Body of pancreas (tissue), 4 donors: ENCODE measurements at regions not wholly inside any gene's neighbourhood (a gene's known extent, or its start where the extent isn't known, plus 50 kb on each side); places are given as distances from the start of the nearest gene placed in this dataset.

Experiments
- ATAC-seq: fragments of 150-250 bp; one replicate; pipeline ENCODE4 v1.9.1; 2016
- DNase-seq, 4 donors: peaks; one replicate each; pipeline ENCODE4 v3.0.0-alpha.2; 2019
- H3K27ac ChIP-seq, 4 donors: fragments of 200-600 bp; sonication (generic); 1 replicate in 3 of 4; 2 replicates in 1 of 4; pipeline versions ENCODE4 v1.5.1 to v1.6.1; 2016 to 2019; ENCODE audit warnings: mild to moderate bottlenecking in 1 of 4, mixed read lengths in 1 of 4, moderate library complexity in 1 of 4
- H3K27me3 ChIP-seq, 2 donors: fragments of 200-600 bp; sonication (generic); one replicate each; pipeline ENCODE4 v1.6.0; 2016; ENCODE audit warnings: mild to moderate bottlenecking in 1 of 2
- H3K36me3 ChIP-seq, 2 donors: fragments of 200-600 bp; sonication (generic); replicated peaks in 1 of 2; 2 replicates each; pipeline ENCODE4 v1.5.1; 2016; ENCODE audit warnings: low read depth in 2 of 2; ENCODE audit not compliant: insufficient read depth in 1 of 2
- H3K4me1 ChIP-seq: fragments of 200-600 bp; sonication (generic); one replicate; pipeline ENCODE4 v1.6.0; 2016
- H3K4me3 ChIP-seq, 2 donors: fragments of 200-600 bp; sonication (generic); 1 replicate in 1 of 2; 2 replicates in 1 of 2; pipeline ENCODE4 v1.5.1; 2016 to 2019
- H3K9me3 ChIP-seq, 3 donors: fragments of 200-600 bp; sonication (generic); 1 replicate in 2 of 3; 2 replicates in 1 of 3; pipeline ENCODE4 v1.5.1; 2016
- CTCF ChIP-seq, 7 experiments: fragments of 450-650 bp in 4 of 7; fragments of 200-600 bp in 3 of 7; sonication (generic) in 3 of 7; IDR thresholded peaks; one replicate each; pipeline ENCODE4 v1.5.1; 2016 to 2019; ENCODE audit warnings: antibody characterized with exemption in 7 of 7
- POLR2A ChIP-seq, 3 donors: fragments of 450-650 bp; IDR thresholded peaks; one replicate each; pipeline ENCODE4 v1.6.1; 2016; ENCODE audit warnings: antibody characterized with exemption in 3 of 3, mild to moderate bottlenecking in 2 of 3
- WGBS, 2 donors: methylation state at CpG; one replicate each; pipeline ENCODE4 v1.1.5; 2017; 5-methylcytosine and 5-hydroxymethylcytosine counted together
- intact Hi-C: fragments of 100-400 bp; cut with DNase I; formaldehyde crosslinking; loops from one replicate; pipeline ENCODE4 v1.15.1; 2023

GRCh38 chr4:83821493-83821892 lies 285.6 kb downstream of the GPAT3 start:
- Histone ChIP-seq H3K36me3 (no peaks in the 10 kb centered on the region), H3K27ac (no peak overlapping the region), H3K27me3 (no peaks in the 10 kb centered on the region), H3K9me3 (no peaks in the 10 kb centered on the region), H3K4me1 (no peaks in the 10 kb centered on the region), H3K4me3 (no peak overlapping the region)
- DNase-seq (no peak), ATAC-seq (no peak)
- intact Hi-C loops: no loop called here
- no peak for TF ChIP-seq CTCF (IDR thresholded peaks at IDR 0.05)
- TF ChIP-seq POLR2A (IDR thresholded peaks at IDR 0.05): no peak

GRCh38 chr4:83819582-83819981 lies 283.7 kb downstream of the GPAT3 start:
- Histone ChIP-seq H3K4me1 (no peaks in the 10 kb centered on the region), H3K27me3 (no peaks in the 10 kb centered on the region), H3K9me3 (no peaks in the 10 kb centered on the region), H3K4me3 (no peak overlapping the region), H3K27ac (no peak overlapping the region), H3K36me3 (no peaks in the 10 kb centered on the region)
- 49 to 52% methylated on average over 1 of the region's 1 CpG for WGBS, 2 donors
- TF ChIP-seq POLR2A (IDR thresholded peaks at IDR 0.05): no peak
- TF ChIP-seq CTCF (IDR thresholded peaks at IDR 0.05): no peak
- ATAC-seq: no peak
- DNase-seq: no peak
- intact Hi-C loops: no loop called here

GRCh38 chr4:83810428-83810827 lies 274.5 kb downstream of the GPAT3 start:
- intact Hi-C loops: no loop called here
- Histone ChIP-seq H3K9me3 (no peaks in the 10 kb centered on the region), H3K4me3 (no peak overlapping the region), H3K27ac (no peak overlapping the region), H3K36me3 (no peaks in the 10 kb centered on the region), H3K4me1 (no peaks in the 10 kb centered on the region), H3K27me3 (no peaks in the 10 kb centered on the region)
- DNase-seq (no peak), ATAC-seq (no peak)
- 39 to 60% methylated on average over 1 of the region's 1 CpG for WGBS, 2 donors
- TF ChIP-seq CTCF (IDR thresholded peaks at IDR 0.05): no peak
- no peak for TF ChIP-seq POLR2A (IDR thresholded peaks at IDR 0.05)

- intact Hi-C loops: no loop called here
- Histone ChIP-seq H3K36me3 (no peaks in the 10 kb centered on the region), H3K27ac (no peak overlapping the region), H3K4me1 (no peaks in the 10 kb centered on the region), H3K9me3 (no peaks in the 10 kb centered on the region), H3K27me3 (no peaks in the 10 kb centered on the region), H3K4me3 (no peak overlapping the region)
- no peak for DNase-seq
- ATAC-seq: no peak
- 52 to 53% methylated on average over 2 of the region's 2 CpGs for WGBS, 2 donors
- TF ChIP-seq POLR2A (IDR thresholded peaks at IDR 0.05) (no peak), CTCF (IDR thresholded peaks at IDR 0.05) (no peak)
Observed at GRCh38 chr4:83809581-83809980, 273.7 kb downstream of the GPAT3 start.

- intact Hi-C loops: no loop called here
- Histone ChIP-seq H3K9me3 (no peaks in the 10 kb centered on the region), H3K27me3 (no peaks in the 10 kb centered on the region), H3K4me3 (no peak overlapping the region), H3K27ac (no peak overlapping the region), H3K4me1 (no peaks in the 10 kb centered on the region), H3K36me3 (no peaks in the 10 kb centered on the region)
- whole genome bisulfite sequencing, 2 donors: 46 to 70% methylated on average over 2 of the region's 2 CpGs
- no peak for ATAC-seq
- TF ChIP-seq POLR2A (IDR thresholded peaks at IDR 0.05): no peak
- DNase-seq: no peak
Observed at GRCh38 chr4:83793481-83793880, 257.6 kb downstream of the GPAT3 start.
